ENCODE measurements at regions not wholly inside any gene's neighbourhood (a gene's known extent, or its start where the extent isn't known, plus 50 kb on each side); places are given as distances from the start of the nearest gene placed in this dataset.

DNA sequence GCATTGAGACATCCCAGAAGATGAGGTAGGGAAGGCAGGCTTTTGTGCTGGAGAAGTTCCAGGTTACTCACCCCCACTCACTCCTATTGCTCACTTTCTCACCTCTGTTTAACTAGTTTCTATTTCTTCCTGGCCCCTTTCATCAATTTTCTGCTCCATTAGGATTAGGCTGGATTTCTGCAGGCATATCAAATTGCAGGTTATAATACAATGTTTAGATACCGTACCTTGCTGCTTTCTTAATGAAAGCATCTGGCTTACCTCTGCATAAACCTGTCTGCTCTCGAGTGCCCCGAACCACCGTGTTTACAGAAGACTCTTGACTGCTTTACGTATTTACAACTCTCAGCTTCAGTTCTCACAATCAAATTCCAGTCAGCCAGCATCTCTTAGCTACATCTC is 173.7 kb downstream of the ADAMTS15 start:
- Histone ChIP-seq H3K36me3 (ENCODE audit: control insufficient read depth, insufficient read depth, low read length) (no peaks in the 10 kb centered on the region), H3K9me3 (ENCODE audit: control insufficient read depth, insufficient read depth, low read depth, low read length) (no peaks in the 10 kb centered on the region), H3K4me1 (ENCODE audit: control insufficient read depth, insufficient read depth, low read length) (no peaks in the 10 kb centered on the region), H3K27me3 (ENCODE audit: control insufficient read depth, insufficient read depth, low read length) (no peaks in the 10 kb centered on the region), H3K27ac (ENCODE audit: low read length) (peak overlapping the region; percentile 2; the same call in 1 of the 2 replicates), H3K4me3 (ENCODE audit: low read depth in 2 of 2, low read length in 2 of 2) (no peak overlapping the region)
- BruUV-seq (replicated peaks), result no TSS peak
- no peak for ATAC-seq
- in situ Hi-C loops (cut with HindIII; ENCODE audit: low pct_unique_long_range_greater_than_20kb, low sequenced_read_pairs), result no loop called here
- ChIA-PET CTCF (no interaction called here), POLR2A (no interaction called here)
- intact Hi-C loops (cut with micrococcal nuclease; ENCODE audit: unreplicated experiment), result no loop called here
- DNase-seq (ENCODE audit: low read depth, low spot score), result no peak
- TF ChIP-seq, protein P1, sequence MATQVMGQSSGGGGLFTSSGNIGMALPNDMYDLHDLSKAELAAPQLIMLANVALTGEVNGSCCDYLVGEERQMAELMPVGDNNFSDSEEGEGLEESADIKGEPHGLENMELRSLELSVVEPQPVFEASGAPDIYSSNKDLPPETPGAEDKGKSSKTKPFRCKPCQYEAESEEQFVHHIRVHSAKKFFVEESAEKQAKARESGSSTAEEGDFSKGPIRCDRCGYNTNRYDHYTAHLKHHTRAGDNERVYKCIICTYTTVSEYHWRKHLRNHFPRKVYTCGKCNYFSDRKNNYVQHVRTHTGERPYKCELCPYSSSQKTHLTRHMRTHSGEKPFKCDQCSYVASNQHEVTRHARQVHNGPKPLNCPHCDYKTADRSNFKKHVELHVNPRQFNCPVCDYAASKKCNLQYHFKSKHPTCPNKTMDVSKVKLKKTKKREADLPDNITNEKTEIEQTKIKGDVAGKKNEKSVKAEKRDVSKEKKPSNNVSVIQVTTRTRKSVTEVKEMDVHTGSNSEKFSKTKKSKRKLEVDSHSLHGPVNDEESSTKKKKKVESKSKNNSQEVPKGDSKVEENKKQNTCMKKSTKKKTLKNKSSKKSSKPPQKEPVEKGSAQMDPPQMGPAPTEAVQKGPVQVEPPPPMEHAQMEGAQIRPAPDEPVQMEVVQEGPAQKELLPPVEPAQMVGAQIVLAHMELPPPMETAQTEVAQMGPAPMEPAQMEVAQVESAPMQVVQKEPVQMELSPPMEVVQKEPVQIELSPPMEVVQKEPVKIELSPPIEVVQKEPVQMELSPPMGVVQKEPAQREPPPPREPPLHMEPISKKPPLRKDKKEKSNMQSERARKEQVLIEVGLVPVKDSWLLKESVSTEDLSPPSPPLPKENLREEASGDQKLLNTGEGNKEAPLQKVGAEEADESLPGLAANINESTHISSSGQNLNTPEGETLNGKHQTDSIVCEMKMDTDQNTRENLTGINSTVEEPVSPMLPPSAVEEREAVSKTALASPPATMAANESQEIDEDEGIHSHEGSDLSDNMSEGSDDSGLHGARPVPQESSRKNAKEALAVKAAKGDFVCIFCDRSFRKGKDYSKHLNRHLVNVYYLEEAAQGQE (IDR thresholded peaks at IDR 0.05; ENCODE audit: insufficient read depth in 1 of 2, low read depth in 2 of 2, low read length in 1 of 2), result no peak
- TF ChIP-seq, protein P2, sequence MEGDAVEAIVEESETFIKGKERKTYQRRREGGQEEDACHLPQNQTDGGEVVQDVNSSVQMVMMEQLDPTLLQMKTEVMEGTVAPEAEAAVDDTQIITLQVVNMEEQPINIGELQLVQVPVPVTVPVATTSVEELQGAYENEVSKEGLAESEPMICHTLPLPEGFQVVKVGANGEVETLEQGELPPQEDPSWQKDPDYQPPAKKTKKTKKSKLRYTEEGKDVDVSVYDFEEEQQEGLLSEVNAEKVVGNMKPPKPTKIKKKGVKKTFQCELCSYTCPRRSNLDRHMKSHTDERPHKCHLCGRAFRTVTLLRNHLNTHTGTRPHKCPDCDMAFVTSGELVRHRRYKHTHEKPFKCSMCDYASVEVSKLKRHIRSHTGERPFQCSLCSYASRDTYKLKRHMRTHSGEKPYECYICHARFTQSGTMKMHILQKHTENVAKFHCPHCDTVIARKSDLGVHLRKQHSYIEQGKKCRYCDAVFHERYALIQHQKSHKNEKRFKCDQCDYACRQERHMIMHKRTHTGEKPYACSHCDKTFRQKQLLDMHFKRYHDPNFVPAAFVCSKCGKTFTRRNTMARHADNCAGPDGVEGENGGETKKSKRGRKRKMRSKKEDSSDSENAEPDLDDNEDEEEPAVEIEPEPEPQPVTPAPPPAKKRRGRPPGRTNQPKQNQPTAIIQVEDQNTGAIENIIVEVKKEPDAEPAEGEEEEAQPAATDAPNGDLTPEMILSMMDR (IDR thresholded peaks at IDR 0.05), result no peak
- TF ChIP-seq POLR2AphosphoS5 (IDR thresholded peaks at IDR 0.05; ENCODE audit: low read depth, low read length), result no peak
- no peak for TF ChIP-seq TCF7L2 (IDR thresholded peaks at IDR 0.05; ENCODE audit: low read depth, low read length)
- TF ChIP-seq SIN3A (IDR thresholded peaks at IDR 0.05; ENCODE audit: borderline replicate concordance, insufficient read depth, low read depth, low read length), result no peak

DNA sequence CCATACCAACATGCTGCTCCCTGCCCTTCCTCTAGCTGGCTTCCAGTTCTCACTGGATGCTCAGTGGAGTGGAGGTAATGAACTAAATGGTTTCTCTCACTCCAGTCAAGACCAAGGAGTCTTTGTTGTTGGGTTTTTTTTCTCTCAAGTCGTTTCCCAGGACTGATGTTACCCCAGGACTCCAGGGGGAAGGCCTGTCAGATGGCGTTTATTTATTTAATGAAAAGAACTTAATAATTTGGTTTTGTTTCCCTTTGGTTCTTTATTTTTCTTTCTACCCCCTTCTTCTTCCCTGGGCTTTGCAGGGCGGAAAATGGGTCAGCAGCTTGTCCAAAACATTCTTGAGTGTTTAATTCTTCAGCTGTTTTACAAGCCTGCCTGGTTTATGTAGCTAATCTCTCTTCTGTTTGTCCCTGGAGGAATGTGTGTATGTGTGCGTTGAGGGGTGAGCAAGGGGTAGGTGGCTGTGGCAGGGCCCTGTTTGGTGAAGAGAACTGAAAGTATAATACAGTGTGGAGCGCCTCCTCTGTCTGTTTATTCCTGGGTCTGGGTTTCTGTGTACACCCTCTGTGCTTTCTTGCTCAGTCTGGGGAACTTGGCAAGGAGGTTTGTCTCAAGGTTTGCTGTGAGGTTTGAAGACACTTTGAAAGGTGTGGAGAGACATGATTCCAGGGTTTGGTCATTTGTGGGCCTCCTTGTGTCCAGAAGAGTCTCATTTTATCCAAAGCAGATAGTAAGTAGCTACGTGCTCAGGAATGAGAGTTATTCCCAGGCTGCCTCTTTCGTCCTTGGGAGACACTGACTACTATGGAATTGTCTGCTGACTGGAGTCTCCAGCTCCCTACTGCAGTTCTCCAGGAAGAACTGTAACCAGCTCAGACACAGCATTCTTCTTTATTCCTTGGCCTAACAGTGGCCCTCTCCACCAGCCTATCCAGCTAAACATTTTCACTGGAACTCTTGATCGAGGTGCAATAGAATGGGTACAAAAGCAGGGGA is 175.5 kb downstream of the ADAMTS15 start:
- CTCF ChIA-PET, result no interaction called here
- H3K9me3 ChIP-seq (ENCODE audit: control insufficient read depth, insufficient read depth, low read depth, low read length), result no peaks in the 10 kb centered on the region
- DNase-seq (ENCODE audit: low read depth, low spot score) (no peak), ATAC-seq (peak; percentile 21; the same call in 1 of the 2 replicates)
- no peaks in the 10 kb centered on the region for H3K36me3 ChIP-seq (ENCODE audit: control insufficient read depth, insufficient read depth, low read length)
- intact Hi-C loops (cut with micrococcal nuclease; ENCODE audit: unreplicated experiment), result no loop called here
- peak overlapping the region; percentile 64 for H3K27ac ChIP-seq (ENCODE audit: low read length)
- BruUV-seq (replicated peaks), result no TSS peak
- in situ Hi-C loops (cut with HindIII; ENCODE audit: low pct_unique_long_range_greater_than_20kb, low sequenced_read_pairs), result no loop called here
- TF ChIP-seq SIN3A (IDR thresholded peaks at IDR 0.05; ENCODE audit: borderline replicate concordance, insufficient read depth, low read depth, low read length), result no peak
- TF ChIP-seq POLR2AphosphoS5 (IDR thresholded peaks at IDR 0.05; ENCODE audit: low read depth, low read length), result no peak
- TF ChIP-seq, protein P2 (IDR thresholded peaks at IDR 0.05), result peak; percentile 37
- TF ChIP-seq TCF7L2 (IDR thresholded peaks at IDR 0.05; ENCODE audit: low read depth, low read length), result no peak
- POLR2A ChIA-PET, result no interaction called here
- peaks cover 4% of the 10 kb centered on the region; the same call in 1 of the 2 replicates for H3K4me1 ChIP-seq (ENCODE audit: control insufficient read depth, insufficient read depth, low read length)
- H3K27me3 ChIP-seq (ENCODE audit: control insufficient read depth, insufficient read depth, low read length), result no peaks in the 10 kb centered on the region
- no peak overlapping the region for H3K4me3 ChIP-seq (ENCODE audit: low read depth in 2 of 2, low read length in 2 of 2)

Measured in Panc1 (cell line).